ENCODE measurements at regions not wholly inside any gene's neighbourhood (a gene's known extent, or its start where the extent isn't known, plus 50 kb on each side); places are given as distances from the start of the nearest gene placed in this dataset.

DNA sequence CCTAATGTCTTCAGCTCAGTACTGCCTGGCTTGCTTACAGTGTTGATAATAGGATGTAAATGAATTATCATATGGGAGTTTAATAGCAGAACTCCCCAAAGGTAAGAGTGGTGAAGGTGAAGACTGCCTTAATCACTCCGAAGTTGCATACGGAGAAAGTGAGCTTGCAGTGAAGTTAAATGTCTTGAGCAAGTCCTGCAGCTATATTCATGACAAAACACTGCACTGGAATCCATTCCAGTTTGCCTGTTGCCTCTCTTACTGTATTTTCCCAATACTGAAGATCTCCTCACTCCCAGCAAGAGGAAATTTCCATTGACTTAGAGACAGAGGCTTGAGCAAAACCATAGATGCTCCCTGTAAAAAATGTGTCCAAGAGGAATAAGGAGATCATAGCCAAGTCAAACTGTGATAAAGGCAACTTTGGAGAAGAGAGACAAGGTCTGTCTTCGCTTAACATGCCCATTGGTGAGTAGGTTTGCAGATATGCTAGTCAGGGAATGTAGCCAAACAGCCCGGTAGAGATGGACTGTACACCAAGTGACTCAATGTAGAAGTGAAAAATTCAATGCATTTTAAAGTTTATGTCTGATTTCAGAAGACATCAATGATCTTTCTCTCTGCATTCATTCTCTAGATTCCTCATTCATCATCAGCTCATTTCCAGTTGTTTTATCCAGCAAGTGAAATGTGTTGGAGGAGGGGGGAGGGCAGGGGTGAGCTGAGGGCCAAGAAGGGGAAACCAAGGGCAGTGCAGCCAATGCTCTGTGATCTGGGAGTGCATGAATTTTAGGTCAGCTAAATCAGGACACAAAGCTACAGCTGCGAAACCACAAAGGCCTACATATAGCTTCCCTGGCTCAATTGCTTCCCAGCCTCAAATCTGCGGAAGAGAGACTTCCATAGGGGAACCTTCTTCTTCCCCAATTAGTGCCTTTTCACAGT is 667.1 kb upstream of the NR2F2 start:
- TF ChIP-seq POLR2AphosphoS5 (IDR thresholded peaks at IDR 0.05; ENCODE audit: low read depth, low read length), result no peak

DNA sequence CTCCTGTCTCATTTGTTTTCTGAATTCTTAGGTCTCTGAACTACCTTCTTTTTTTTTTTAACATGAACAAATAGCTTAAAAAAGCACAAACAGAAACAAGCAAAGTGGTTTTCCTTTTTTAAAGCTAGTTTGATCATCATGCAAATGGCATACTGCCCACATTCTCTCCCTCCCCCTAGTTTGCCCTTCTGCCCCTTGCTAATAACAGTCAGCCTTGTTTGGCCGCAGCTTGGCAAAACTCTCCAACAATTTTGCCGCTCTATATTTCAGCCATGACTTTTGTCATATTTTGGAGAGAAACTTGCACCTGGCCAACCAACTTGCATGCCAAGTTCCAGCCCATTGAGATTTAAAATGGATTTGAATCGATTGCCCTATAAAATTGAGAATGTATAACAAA is 666.0 kb upstream of the NR2F2 start:
- no peak for TF ChIP-seq TAF1 (IDR thresholded peaks at IDR 0.05; ENCODE audit: borderline replicate concordance, insufficient read depth, low read length)
- no peak for TF ChIP-seq SIN3A (IDR thresholded peaks at IDR 0.05; ENCODE audit: borderline replicate concordance, insufficient read depth, low read length)
- TF ChIP-seq POLR2AphosphoS5 (IDR thresholded peaks at IDR 0.05; ENCODE audit: low read depth, low read length), result no peak
- TF ChIP-seq, protein P1, sequence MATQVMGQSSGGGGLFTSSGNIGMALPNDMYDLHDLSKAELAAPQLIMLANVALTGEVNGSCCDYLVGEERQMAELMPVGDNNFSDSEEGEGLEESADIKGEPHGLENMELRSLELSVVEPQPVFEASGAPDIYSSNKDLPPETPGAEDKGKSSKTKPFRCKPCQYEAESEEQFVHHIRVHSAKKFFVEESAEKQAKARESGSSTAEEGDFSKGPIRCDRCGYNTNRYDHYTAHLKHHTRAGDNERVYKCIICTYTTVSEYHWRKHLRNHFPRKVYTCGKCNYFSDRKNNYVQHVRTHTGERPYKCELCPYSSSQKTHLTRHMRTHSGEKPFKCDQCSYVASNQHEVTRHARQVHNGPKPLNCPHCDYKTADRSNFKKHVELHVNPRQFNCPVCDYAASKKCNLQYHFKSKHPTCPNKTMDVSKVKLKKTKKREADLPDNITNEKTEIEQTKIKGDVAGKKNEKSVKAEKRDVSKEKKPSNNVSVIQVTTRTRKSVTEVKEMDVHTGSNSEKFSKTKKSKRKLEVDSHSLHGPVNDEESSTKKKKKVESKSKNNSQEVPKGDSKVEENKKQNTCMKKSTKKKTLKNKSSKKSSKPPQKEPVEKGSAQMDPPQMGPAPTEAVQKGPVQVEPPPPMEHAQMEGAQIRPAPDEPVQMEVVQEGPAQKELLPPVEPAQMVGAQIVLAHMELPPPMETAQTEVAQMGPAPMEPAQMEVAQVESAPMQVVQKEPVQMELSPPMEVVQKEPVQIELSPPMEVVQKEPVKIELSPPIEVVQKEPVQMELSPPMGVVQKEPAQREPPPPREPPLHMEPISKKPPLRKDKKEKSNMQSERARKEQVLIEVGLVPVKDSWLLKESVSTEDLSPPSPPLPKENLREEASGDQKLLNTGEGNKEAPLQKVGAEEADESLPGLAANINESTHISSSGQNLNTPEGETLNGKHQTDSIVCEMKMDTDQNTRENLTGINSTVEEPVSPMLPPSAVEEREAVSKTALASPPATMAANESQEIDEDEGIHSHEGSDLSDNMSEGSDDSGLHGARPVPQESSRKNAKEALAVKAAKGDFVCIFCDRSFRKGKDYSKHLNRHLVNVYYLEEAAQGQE (IDR thresholded peaks at IDR 0.05; ENCODE audit: insufficient read depth in 1 of 2, low read depth in 2 of 2, low read length in 2 of 2), result no peak
- TF ChIP-seq FOXP2 (optimal IDR thresholded peaks at IDR 0.05; ENCODE audit: borderline replicate concordance, extremely low read depth, extremely low read length, insufficient read depth), result no peak

DNA sequence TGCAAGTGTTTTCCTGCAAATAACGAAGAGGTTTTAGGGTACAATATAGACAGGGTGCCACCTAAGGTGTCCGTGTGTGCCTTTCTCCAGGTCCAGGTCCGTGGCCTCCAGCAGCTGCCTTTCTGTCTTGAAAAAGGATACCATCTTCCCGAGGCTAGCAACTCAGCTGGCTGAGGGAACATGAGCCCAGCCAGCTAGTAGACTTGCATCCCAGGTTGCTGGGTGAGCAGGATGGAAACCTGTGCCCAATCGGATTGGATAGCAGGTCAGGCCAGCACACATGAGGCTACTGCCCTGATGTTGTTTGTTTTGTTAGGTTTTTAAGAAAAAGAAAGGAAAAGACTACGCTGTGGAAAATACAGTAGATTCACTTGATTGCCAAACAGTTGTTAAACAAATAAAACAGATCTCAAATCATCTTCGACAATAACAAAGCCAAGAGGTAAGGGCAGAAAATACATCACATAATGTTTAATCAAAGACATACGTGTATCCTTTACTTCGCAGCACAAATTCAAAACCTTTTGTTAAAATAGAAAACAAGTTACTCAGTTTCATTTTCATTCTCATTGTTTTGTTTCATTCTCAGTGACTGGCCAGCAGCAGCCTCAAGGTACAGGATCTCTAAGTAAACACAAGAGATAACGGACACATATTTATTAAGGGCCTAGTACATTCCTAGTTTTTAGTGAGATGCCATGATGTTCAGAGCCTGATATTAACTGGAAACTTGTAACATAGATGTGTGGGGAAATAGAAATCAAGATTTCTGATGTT is 661.2 kb upstream of the NR2F2 start:
- TF ChIP-seq SIN3A (IDR thresholded peaks at IDR 0.05; ENCODE audit: borderline replicate concordance, insufficient read depth, low read length) (no peak), FOXP2 (optimal IDR thresholded peaks at IDR 0.05; ENCODE audit: borderline replicate concordance, extremely low read depth, extremely low read length, insufficient read depth) (no peak), TAF1 (IDR thresholded peaks at IDR 0.05; ENCODE audit: borderline replicate concordance, insufficient read depth, low read length) (no peak), POLR2AphosphoS5 (IDR thresholded peaks at IDR 0.05; ENCODE audit: low read depth, low read length) (no peak)
- TF ChIP-seq, protein P1 (IDR thresholded peaks at IDR 0.05; ENCODE audit: insufficient read depth in 1 of 2, low read depth in 2 of 2, low read length in 2 of 2), result no peak

DNA sequence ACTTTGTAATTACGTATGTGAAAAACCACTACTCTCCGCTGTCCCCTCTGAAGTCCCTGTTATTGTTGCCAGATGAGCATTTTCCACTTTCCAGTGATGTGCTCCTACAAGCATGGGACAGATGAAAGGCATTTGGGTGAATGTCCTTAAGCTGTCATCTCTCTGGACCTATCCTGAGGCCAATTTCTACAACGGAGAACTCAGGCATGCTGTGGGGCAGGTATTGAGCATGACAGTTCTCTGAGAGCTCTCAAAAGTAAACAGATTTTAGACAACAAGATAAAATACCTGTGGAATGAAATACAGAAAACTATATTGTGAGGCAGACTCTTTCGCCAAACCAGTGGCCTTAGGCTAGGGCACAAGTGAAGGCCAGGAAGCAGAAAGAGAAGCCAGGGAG is 656.5 kb upstream of the NR2F2 start:
- TF ChIP-seq POLR2AphosphoS5 (IDR thresholded peaks at IDR 0.05; ENCODE audit: low read depth, low read length), result no peak
- TF ChIP-seq, protein P1 (IDR thresholded peaks at IDR 0.05; ENCODE audit: insufficient read depth in 1 of 2, low read depth in 2 of 2, low read length in 2 of 2), result no peak
- TF ChIP-seq FOXP2 (optimal IDR thresholded peaks at IDR 0.05; ENCODE audit: borderline replicate concordance, extremely low read depth, extremely low read length, insufficient read depth), result no peak
- TF ChIP-seq TAF1 (IDR thresholded peaks at IDR 0.05; ENCODE audit: borderline replicate concordance, insufficient read depth, low read length), result no peak
- TF ChIP-seq SIN3A (IDR thresholded peaks at IDR 0.05; ENCODE audit: borderline replicate concordance, insufficient read depth, low read length), result no peak

DNA sequence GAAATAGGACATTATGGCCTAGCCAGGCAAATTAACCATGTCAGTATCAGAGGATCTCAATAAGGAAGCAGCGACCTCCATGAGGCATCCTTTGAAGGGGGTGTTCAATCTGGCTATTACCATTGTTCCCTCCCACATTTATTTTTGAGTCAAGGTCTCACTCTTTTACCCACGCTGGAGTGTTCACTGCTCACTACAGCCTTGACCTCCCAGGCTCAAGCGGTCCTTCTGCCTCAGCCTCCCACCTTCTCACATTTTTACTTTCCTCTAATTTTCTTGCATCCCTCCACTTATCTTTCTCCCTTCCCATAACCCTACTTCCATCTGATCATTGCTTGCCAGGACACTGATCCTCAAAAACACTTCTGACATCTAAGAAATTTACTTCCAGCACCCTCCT is 654.0 kb upstream of the NR2F2 start:
- no peak for TF ChIP-seq TAF1 (IDR thresholded peaks at IDR 0.05; ENCODE audit: borderline replicate concordance, insufficient read depth, low read length)
- TF ChIP-seq, protein P1 (IDR thresholded peaks at IDR 0.05; ENCODE audit: insufficient read depth in 1 of 2, low read depth in 2 of 2, low read length in 2 of 2), result no peak
- TF ChIP-seq POLR2AphosphoS5 (IDR thresholded peaks at IDR 0.05; ENCODE audit: low read depth, low read length), result no peak
- TF ChIP-seq SIN3A (IDR thresholded peaks at IDR 0.05; ENCODE audit: borderline replicate concordance, insufficient read depth, low read length), result no peak
- no peak for TF ChIP-seq FOXP2 (optimal IDR thresholded peaks at IDR 0.05; ENCODE audit: borderline replicate concordance, extremely low read depth, extremely low read length, insufficient read depth)

All from PFSK-1 (cell line).